ENCODE measurements at regions not wholly inside any gene's neighbourhood (a gene's known extent, or its start where the extent isn't known, plus 50 kb on each side); places are given as distances from the start of the nearest gene placed in this dataset.

DNA sequence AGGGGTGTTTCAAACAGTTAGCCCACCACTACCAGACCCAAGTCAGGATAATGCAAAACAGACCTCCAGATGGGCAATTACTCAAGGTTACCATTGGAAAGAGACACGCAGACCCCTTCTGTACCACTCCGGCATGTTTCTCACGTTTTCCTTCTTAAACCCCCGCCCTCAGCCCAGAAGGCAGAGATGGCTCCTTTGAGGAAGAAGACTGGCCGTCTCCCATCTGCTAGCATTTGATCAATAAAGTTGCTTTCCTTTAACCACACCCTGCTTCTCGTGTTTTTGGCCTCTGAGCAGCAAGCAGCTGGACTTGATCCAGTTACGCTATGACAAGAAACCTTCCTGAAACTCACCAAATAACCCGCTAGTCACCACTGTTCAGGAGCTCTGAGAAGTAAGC, 1012.4 kb upstream of the GYPC start:
- DNase-seq (no peak), ATAC-seq (ENCODE audit: low FRiP score in 2 of 2) (no peak)
- H3K4me1 ChIP-seq: no peaks in the 10 kb centered on the region
- H3K27ac ChIP-seq: no peak overlapping the region
- WGBS, 2 donors: 54 to 59% methylated on average over 8 of the region's 8 CpGs
- H3K4me3 ChIP-seq: no peak overlapping the region
- no peaks in the 10 kb centered on the region for H3K36me3 ChIP-seq
- no peak for TF ChIP-seq POLR2AphosphoS5 (IDR thresholded peaks at IDR 0.05)
- no peak for TF ChIP-seq EP300 (IDR thresholded peaks at IDR 0.05)
- TF ChIP-seq POLR2A (IDR thresholded peaks at IDR 0.05): no peak
- no peak for TF ChIP-seq CTCF (IDR thresholded peaks at IDR 0.05)
- no peaks in the 10 kb centered on the region for H3K9me3 ChIP-seq
- no peaks in the 10 kb centered on the region for H3K27me3 ChIP-seq

GRCh38 chr2:125644257-125644656, 1011.7 kb upstream of the GYPC start:
- no peak for ATAC-seq (ENCODE audit: low FRiP score in 2 of 2)
- 59 to 84% methylated on average over 1 of the region's 1 CpG for WGBS, 2 donors
- Histone ChIP-seq H3K4me1 (no peaks in the 10 kb centered on the region), H3K36me3 (no peaks in the 10 kb centered on the region), H3K4me3 (no peak overlapping the region), H3K27me3 (no peaks in the 10 kb centered on the region), H3K9me3 (no peaks in the 10 kb centered on the region), H3K27ac (no peak overlapping the region)
- no peak for TF ChIP-seq POLR2AphosphoS5 (IDR thresholded peaks at IDR 0.05)
- TF ChIP-seq EP300 (IDR thresholded peaks at IDR 0.05): no peak
- no peak for TF ChIP-seq CTCF (IDR thresholded peaks at IDR 0.05)
- no peak for TF ChIP-seq POLR2A (IDR thresholded peaks at IDR 0.05)
- no peak for DNase-seq

- H3K4me3 ChIP-seq: no peak overlapping the region
- H3K4me1 ChIP-seq: no peaks in the 10 kb centered on the region
- no peaks in the 10 kb centered on the region for H3K9me3 ChIP-seq
- no peak overlapping the region for H3K27ac ChIP-seq
- TF ChIP-seq POLR2AphosphoS5 (IDR thresholded peaks at IDR 0.05) (no peak), EP300 (IDR thresholded peaks at IDR 0.05) (no peak), POLR2A (IDR thresholded peaks at IDR 0.05) (no peak), CTCF (IDR thresholded peaks at IDR 0.05) (no peak)
- H3K36me3 ChIP-seq: no peaks in the 10 kb centered on the region
- DNase-seq (no peak), ATAC-seq (ENCODE audit: low FRiP score in 2 of 2) (no peak)
- no peaks in the 10 kb centered on the region for H3K27me3 ChIP-seq
- 65 to 81% methylated on average over 3 of the region's 3 CpGs for WGBS, 2 donors
These were observed 1003.7 kb upstream of the GYPC start for GRCh38 chr2:125652280-125652679.

- Histone ChIP-seq H3K36me3 (no peaks in the 10 kb centered on the region), H3K27me3 (no peaks in the 10 kb centered on the region), H3K9me3 (no peaks in the 10 kb centered on the region), H3K4me1 (no peaks in the 10 kb centered on the region), H3K27ac (no peak overlapping the region), H3K4me3 (no peak overlapping the region)
- 39 to 64% methylated on average over 1 of the region's 1 CpG for WGBS, 2 donors
- ATAC-seq (ENCODE audit: low FRiP score in 2 of 2) (no peak), DNase-seq (no peak)
- no peak for TF ChIP-seq EP300 (IDR thresholded peaks at IDR 0.05)
- TF ChIP-seq POLR2A (IDR thresholded peaks at IDR 0.05): no peak
- TF ChIP-seq POLR2AphosphoS5 (IDR thresholded peaks at IDR 0.05): no peak
- no peak for TF ChIP-seq CTCF (IDR thresholded peaks at IDR 0.05)
These were observed 1001.7 kb upstream of the GYPC start for GRCh38 chr2:125654226-125654625.

DNA sequence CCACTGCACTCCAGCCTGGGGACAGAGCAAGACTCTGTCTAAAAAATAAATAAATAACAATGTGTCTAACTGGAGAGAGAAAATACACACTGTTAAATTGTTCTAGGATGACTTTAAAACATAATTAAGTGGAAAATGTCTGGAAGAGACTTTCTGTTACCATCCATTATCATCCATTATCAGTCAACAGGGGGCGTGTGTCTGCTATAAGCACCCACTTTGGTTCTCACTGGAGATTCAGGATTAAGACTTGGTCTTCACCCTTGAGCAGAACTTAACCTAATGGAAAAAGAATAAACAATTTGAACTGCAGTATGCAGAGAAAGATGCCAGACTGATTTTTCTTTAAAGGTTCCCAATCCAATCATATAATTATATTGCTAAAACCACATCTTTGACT, 999.8 kb upstream of the GYPC start:
- Histone ChIP-seq H3K36me3 (no peaks in the 10 kb centered on the region), H3K27ac (no peak overlapping the region), H3K9me3 (no peaks in the 10 kb centered on the region), H3K27me3 (no peaks in the 10 kb centered on the region), H3K4me3 (no peak overlapping the region), H3K4me1 (no peaks in the 10 kb centered on the region)
- 32 to 64% methylated on average over 1 of the region's 1 CpG for WGBS, 2 donors
- TF ChIP-seq POLR2A (IDR thresholded peaks at IDR 0.05) (no peak), POLR2AphosphoS5 (IDR thresholded peaks at IDR 0.05) (no peak), CTCF (IDR thresholded peaks at IDR 0.05) (no peak), EP300 (IDR thresholded peaks at IDR 0.05) (no peak)
- no peak for ATAC-seq (ENCODE audit: low FRiP score in 2 of 2)
- DNase-seq: no peak
